Trophoblast cell (in vitro differentiated cells and primary cell): ENCODE measurements at regions not wholly inside any gene's neighbourhood (a gene's known extent, or its start where the extent isn't known, plus 50 kb on each side); places are given as distances from the start of the nearest gene placed in this dataset.
A peak's percentile ranks its signal among the peaks of the same experiment; 100 is the strongest.

ENCODE experiments used
- DNase-seq, 2 donors: peaks; one replicate each; pipeline ENCODE4 v3.0.0-alpha.2; 2016
- H2AFZ ChIP-seq: 2 replicates; pipeline ENCODE4 v1.6.1; 2013; ENCODE audit warnings: low read length, moderate library complexity, mild to moderate bottlenecking; ENCODE audit not compliant: insufficient read depth, poor library complexity
- H2AK5ac ChIP-seq: 2 replicates; pipeline ENCODE4 v1.6.1; 2013; ENCODE audit warnings: mild to moderate bottlenecking, low read length
- H2BK120ac ChIP-seq: 2 replicates; pipeline ENCODE4 v1.6.1; 2013; ENCODE audit warnings: low read length, mild to moderate bottlenecking, moderate library complexity; ENCODE audit not compliant: insufficient read depth, poor library complexity
- H2BK12ac ChIP-seq: 2 replicates; pipeline ENCODE4 v1.6.1; 2013; ENCODE audit warnings: mild to moderate bottlenecking, low read length, moderate library complexity
- H2BK5ac ChIP-seq: 2 replicates; pipeline ENCODE4 v1.6.1; 2013; ENCODE audit warnings: low read length, low read depth, moderate library complexity, mild to moderate bottlenecking; ENCODE audit not compliant: poor library complexity
- H3K14ac ChIP-seq: 2 replicates; pipeline ENCODE4 v1.6.1; 2013; ENCODE audit warnings: mild to moderate bottlenecking, low read length
- H3K18ac ChIP-seq: 2 replicates; pipeline ENCODE4 v1.6.1; 2013; ENCODE audit warnings: mild to moderate bottlenecking, low read length
- H3K23ac ChIP-seq: 2 replicates; pipeline ENCODE4 v1.6.1; 2013; ENCODE audit warnings: low read length
- H3K27ac ChIP-seq: 2 replicates; pipeline ENCODE4 v1.5.1; 2013; ENCODE audit warnings: low read depth, mild to moderate bottlenecking, inconsistent platforms, low read length, moderate library complexity
- H3K27me3 ChIP-seq: 2 replicates; pipeline ENCODE4 v1.6.1; 2013; ENCODE audit warnings: inconsistent platforms, mild to moderate bottlenecking, low read length, moderate library complexity; ENCODE audit not compliant: insufficient read depth
- H3K36me3 ChIP-seq, 2 experiments: 1 replicate in 1 of 2; 2 replicates in 1 of 2; pipeline ENCODE4 v1.6.1; 2013; ENCODE audit warnings: low read length in 2 of 2, mild to moderate bottlenecking in 2 of 2, moderate library complexity in 1 of 2; ENCODE audit not compliant: insufficient read depth in 2 of 2, control insufficient read depth in 1 of 2
- H3K4ac ChIP-seq: 2 replicates; pipeline ENCODE4 v1.6.1; 2013; ENCODE audit warnings: low read depth, mild to moderate bottlenecking, low read length, moderate library complexity
- H3K4me1 ChIP-seq, 2 experiments: 1 replicate in 1 of 2; 2 replicates in 1 of 2; pipeline ENCODE4 v1.6.1; 2013; ENCODE audit warnings: low read length in 2 of 2, mild to moderate bottlenecking in 2 of 2, moderate library complexity in 1 of 2; ENCODE audit not compliant: insufficient read depth in 2 of 2, control insufficient read depth in 1 of 2
- H3K4me2 ChIP-seq: 2 replicates; pipeline ENCODE4 v1.6.1; 2013; ENCODE audit warnings: inconsistent platforms, mild to moderate bottlenecking, low read length, moderate library complexity
- H3K4me3 ChIP-seq: 2 replicates; pipeline ENCODE4 v1.5.1; 2013; ENCODE audit warnings: mild to moderate bottlenecking, low read depth, low read length, inconsistent platforms
- H3K79me1 ChIP-seq: one replicate; pipeline ENCODE4 v1.6.1; 2013; ENCODE audit warnings: low read length
- H3K79me2 ChIP-seq: 2 replicates; pipeline ENCODE4 v1.6.1; 2013; ENCODE audit warnings: low read length, mild to moderate bottlenecking; ENCODE audit not compliant: control insufficient read depth, insufficient read depth, poor library complexity
- H3K9ac ChIP-seq: 2 replicates; pipeline ENCODE4 v1.6.1; 2013; ENCODE audit warnings: mild to moderate bottlenecking, low read length
- H3K9me3 ChIP-seq: 2 replicates; pipeline ENCODE4 v1.6.1; 2013; ENCODE audit warnings: low read depth, mild to moderate bottlenecking, control low read depth, inconsistent platforms, low read length; ENCODE audit not compliant: insufficient read depth
- H4K12ac ChIP-seq: 2 replicates; pipeline ENCODE4 v1.6.1; 2013; ENCODE audit warnings: low read depth, mild to moderate bottlenecking, low read length, moderate library complexity
- H4K8ac ChIP-seq: 2 replicates; pipeline ENCODE4 v1.6.1; 2013; ENCODE audit warnings: low read depth, mild to moderate bottlenecking, low read length, moderate library complexity
- H4K91ac ChIP-seq: one replicate; pipeline ENCODE4 v1.6.1; 2013; ENCODE audit warnings: low read depth, mild to moderate bottlenecking, low read length, moderate library complexity
- WGBS: extraction: QIAGEN DNeasy Blood & Tissue Kit; methylation state at CpG from one replicate; pipeline ENCODE4 v1.1.7; 2013; ENCODE audit warnings: missing lambda C conversion rate; ENCODE audit not compliant: insufficient read length, insufficient coverage; ENCODE audit errors: extremely low coverage; 5-methylcytosine and 5-hydroxymethylcytosine counted together

GRCh38 chr3:5762506-5762905 lies 575.0 kb downstream of the EDEM1 start:
- H3K9ac ChIP-seq = no peak overlapping the region
- no peaks in the 10 kb centered on the region for H3K27me3 ChIP-seq
- H3K9me3 ChIP-seq = no peaks in the 10 kb centered on the region
- H4K91ac ChIP-seq = no peak overlapping the region
- H3K4me3 ChIP-seq = no peak overlapping the region
- no peak overlapping the region for H2BK120ac ChIP-seq
- H4K8ac ChIP-seq = no peak overlapping the region
- no peak overlapping the region for H3K27ac ChIP-seq
- no peak overlapping the region for H3K4ac ChIP-seq
- WGBS = no CpG with 5 or more reads among the region's 3 CpGs
- no peak overlapping the region for H2BK5ac ChIP-seq
- H3K4me2 ChIP-seq = no peak overlapping the region
- H3K79me2 ChIP-seq = no peaks in the 10 kb centered on the region
- H3K79me1 ChIP-seq = no peaks in the 10 kb centered on the region
- no peaks in the 10 kb centered on the region for H3K4me1 ChIP-seq
- no peak overlapping the region for H3K23ac ChIP-seq
- H2AK5ac ChIP-seq = no peak overlapping the region
- H2BK12ac ChIP-seq = no peak overlapping the region
- no peak overlapping the region for H4K12ac ChIP-seq
- no peak overlapping the region for H3K14ac ChIP-seq
- H2AFZ ChIP-seq = no peak overlapping the region
- no peak overlapping the region for H3K18ac ChIP-seq
- DNase-seq = no peak
- no peaks in the 10 kb centered on the region for H3K36me3 ChIP-seq

GRCh38 chr3:5766848-5767247 lies 579.3 kb downstream of the EDEM1 start:
- no peak for DNase-seq
- H3K9me3 ChIP-seq = peaks cover 2% of the 10 kb centered on the region
- H3K18ac ChIP-seq = no peak overlapping the region
- no peak overlapping the region for H3K9ac ChIP-seq
- H2BK5ac ChIP-seq = no peak overlapping the region
- H3K79me1 ChIP-seq = no peaks in the 10 kb centered on the region
- no peak overlapping the region for H3K4me3 ChIP-seq
- no peak overlapping the region for H2AFZ ChIP-seq
- no peaks in the 10 kb centered on the region for H3K79me2 ChIP-seq
- no peak overlapping the region for H3K4me2 ChIP-seq
- H3K23ac ChIP-seq = no peak overlapping the region
- no peak overlapping the region for H3K14ac ChIP-seq
- H4K91ac ChIP-seq = no peak overlapping the region
- H4K12ac ChIP-seq = no peak overlapping the region
- no peak overlapping the region for H3K27ac ChIP-seq
- no peak overlapping the region for H2BK12ac ChIP-seq
- H3K4ac ChIP-seq = no peak overlapping the region
- no peak overlapping the region for H2BK120ac ChIP-seq
- H4K8ac ChIP-seq = no peak overlapping the region
- no peaks in the 10 kb centered on the region for H3K4me1 ChIP-seq
- no peaks in the 10 kb centered on the region for H3K27me3 ChIP-seq
- H2AK5ac ChIP-seq = no peak overlapping the region
- WGBS = no CpG with 5 or more reads among the region's 1 CpG
- H3K36me3 ChIP-seq = no peaks in the 10 kb centered on the region

- WGBS = no CpG with 5 or more reads among the region's 2 CpGs
- peak in 1 of 2 donors; percentile 27 for DNase-seq
- H2AFZ ChIP-seq = no peak overlapping the region
- H3K27ac ChIP-seq = no peak overlapping the region
- no peak overlapping the region for H2BK5ac ChIP-seq
- no peaks in the 10 kb centered on the region for H3K79me1 ChIP-seq
- H2BK12ac ChIP-seq = no peak overlapping the region
- H3K27me3 ChIP-seq = no peaks in the 10 kb centered on the region
- H4K8ac ChIP-seq = no peak overlapping the region
- H3K36me3 ChIP-seq = no peaks in the 10 kb centered on the region
- no peaks in the 10 kb centered on the region for H3K4me1 ChIP-seq
- no peak overlapping the region for H3K14ac ChIP-seq
- H3K23ac ChIP-seq = no peak overlapping the region
- no peak overlapping the region for H3K4ac ChIP-seq
- no peak overlapping the region for H3K4me2 ChIP-seq
- no peak overlapping the region for H3K18ac ChIP-seq
- no peak overlapping the region for H4K12ac ChIP-seq
- peaks cover 2% of the 10 kb centered on the region for H3K9me3 ChIP-seq
- no peak overlapping the region for H3K4me3 ChIP-seq
- no peak overlapping the region for H3K9ac ChIP-seq
- no peak overlapping the region for H4K91ac ChIP-seq
- H2BK120ac ChIP-seq = no peak overlapping the region
- H2AK5ac ChIP-seq = no peak overlapping the region
- no peaks in the 10 kb centered on the region for H3K79me2 ChIP-seq
These were observed 579.8 kb downstream of the EDEM1 start for GRCh38 chr3:5767304-5767703.

GRCh38 chr3:5768281-5768945 lies 580.9 kb downstream of the EDEM1 start:
- DNase-seq = no peak
- H3K9ac ChIP-seq = no peak overlapping the region
- no peak overlapping the region for H3K27ac ChIP-seq
- no CpG with 5 or more reads among the region's 6 CpGs for WGBS
- H2AK5ac ChIP-seq = no peak overlapping the region
- no peak overlapping the region for H2BK120ac ChIP-seq
- H3K4me2 ChIP-seq = no peak overlapping the region
- H3K79me1 ChIP-seq = no peaks in the 10 kb centered on the region
- no peak overlapping the region for H4K91ac ChIP-seq
- H3K23ac ChIP-seq = no peak overlapping the region
- no peak overlapping the region for H2BK5ac ChIP-seq
- H3K18ac ChIP-seq = no peak overlapping the region
- H3K4ac ChIP-seq = no peak overlapping the region
- H4K8ac ChIP-seq = no peak overlapping the region
- no peak overlapping the region for H4K12ac ChIP-seq
- H3K36me3 ChIP-seq = no peaks in the 10 kb centered on the region
- H3K4me1 ChIP-seq = no peaks in the 10 kb centered on the region
- no peak overlapping the region for H3K4me3 ChIP-seq
- no peak overlapping the region for H2AFZ ChIP-seq
- no peaks in the 10 kb centered on the region for H3K79me2 ChIP-seq
- H3K9me3 ChIP-seq = peaks cover 2% of the 10 kb centered on the region
- no peak overlapping the region for H3K14ac ChIP-seq
- no peak overlapping the region for H2BK12ac ChIP-seq
- no peaks in the 10 kb centered on the region for H3K27me3 ChIP-seq
